Epithelial cell of proximal tubule (primary cell): ENCODE measurements at regions not wholly inside any gene's neighbourhood (a gene's known extent, or its start where the extent isn't known, plus 50 kb on each side); places are given as distances from the start of the nearest gene placed in this dataset.

ENCODE experiments used
- DNase-seq: peaks from one replicate; pipeline ENCODE4 v3.0.0-alpha.2; 2011; ENCODE audit warnings: low read depth
- H3K4me3 ChIP-seq: 2 replicates; pipeline ENCODE4 v1.5.1; 2011; ENCODE audit warnings: low read depth, mild to moderate bottlenecking, low read length
- TF ChIP-seq, protein P1 (sequence below): conservative IDR thresholded peaks from 2 replicates; pipeline ENCODE4 v1.5.1; 2012; ENCODE audit warnings: low read depth, mild to moderate bottlenecking, low read length

DNA sequence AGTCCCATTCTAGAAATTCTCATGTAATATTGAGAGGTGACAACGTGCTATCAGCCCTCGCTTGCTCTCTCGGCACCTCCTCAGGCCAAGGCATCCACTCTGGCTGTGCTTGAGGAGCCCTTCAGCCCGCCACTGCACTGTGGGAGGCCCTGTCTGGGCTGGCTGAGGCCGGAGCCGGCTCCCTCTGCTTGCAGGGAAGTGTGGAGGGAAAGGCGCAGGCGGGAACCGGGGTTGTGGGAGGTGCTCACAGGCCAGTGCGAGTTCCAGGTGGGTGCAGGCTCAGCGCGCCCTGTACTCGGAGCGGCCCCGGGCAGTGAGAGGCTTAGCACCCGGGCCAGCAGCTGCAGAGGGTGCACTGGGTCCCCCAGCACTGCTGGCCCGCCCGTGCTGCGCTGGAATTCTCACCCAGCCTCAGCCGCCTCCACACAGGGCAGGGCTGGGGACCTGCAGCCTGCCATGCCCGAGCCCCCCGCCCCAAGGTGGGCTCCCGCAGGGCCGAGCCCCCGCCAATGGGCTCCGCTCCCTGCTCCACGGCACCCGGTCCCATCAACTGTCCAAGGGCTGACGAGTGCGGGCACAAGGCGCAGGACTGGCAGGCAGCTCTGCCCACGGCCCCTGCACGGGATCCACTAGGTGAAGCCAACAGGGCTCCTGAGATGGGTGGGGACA, 1680.6 kb upstream of the LRRTM1 start:
- no peak overlapping the region for H3K4me3 ChIP-seq
- TF ChIP-seq, protein P1, sequence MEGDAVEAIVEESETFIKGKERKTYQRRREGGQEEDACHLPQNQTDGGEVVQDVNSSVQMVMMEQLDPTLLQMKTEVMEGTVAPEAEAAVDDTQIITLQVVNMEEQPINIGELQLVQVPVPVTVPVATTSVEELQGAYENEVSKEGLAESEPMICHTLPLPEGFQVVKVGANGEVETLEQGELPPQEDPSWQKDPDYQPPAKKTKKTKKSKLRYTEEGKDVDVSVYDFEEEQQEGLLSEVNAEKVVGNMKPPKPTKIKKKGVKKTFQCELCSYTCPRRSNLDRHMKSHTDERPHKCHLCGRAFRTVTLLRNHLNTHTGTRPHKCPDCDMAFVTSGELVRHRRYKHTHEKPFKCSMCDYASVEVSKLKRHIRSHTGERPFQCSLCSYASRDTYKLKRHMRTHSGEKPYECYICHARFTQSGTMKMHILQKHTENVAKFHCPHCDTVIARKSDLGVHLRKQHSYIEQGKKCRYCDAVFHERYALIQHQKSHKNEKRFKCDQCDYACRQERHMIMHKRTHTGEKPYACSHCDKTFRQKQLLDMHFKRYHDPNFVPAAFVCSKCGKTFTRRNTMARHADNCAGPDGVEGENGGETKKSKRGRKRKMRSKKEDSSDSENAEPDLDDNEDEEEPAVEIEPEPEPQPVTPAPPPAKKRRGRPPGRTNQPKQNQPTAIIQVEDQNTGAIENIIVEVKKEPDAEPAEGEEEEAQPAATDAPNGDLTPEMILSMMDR: no peak
- no peak for DNase-seq

DNA sequence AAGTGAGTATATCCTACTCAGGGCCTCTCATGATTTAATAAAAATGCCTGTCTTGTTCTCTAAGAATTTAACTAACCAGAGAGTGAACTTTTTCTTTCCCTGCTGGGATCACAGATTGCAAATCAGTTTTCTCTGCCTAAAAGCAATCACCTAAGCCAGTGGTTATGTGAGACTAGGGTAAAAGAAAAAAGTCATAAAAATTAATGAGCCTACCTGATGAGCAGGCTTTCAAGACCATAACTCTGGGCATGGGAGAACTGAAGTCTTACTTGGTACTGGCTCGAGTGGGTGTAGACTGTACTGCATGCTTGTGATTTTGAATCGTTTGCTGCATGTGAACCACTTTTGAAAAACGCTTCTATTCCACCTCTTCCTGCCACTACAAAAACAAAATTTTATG, 1677.0 kb upstream of the LRRTM1 start:
- TF ChIP-seq, protein P1: no peak

DNA sequence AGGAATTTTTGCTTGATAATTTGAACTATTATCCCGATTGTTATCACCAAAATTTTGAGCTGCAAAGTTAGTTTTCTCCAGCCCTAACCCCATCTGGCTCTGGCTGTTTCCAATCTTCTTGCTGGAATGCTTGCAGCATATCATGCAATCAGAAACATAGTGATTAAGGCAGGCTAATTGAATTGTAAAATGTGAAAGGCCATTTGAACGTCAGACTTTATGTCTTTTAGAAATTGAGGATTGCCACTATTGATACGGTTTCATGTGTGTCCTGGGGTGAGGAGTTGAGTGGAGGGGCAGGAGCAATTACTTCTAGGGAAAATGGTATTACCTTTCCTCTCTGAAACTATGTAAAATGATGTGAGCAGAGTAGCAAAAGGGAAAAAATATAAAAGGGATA, 1674.5 kb upstream of the LRRTM1 start:
- no peak overlapping the region for H3K4me3 ChIP-seq
- DNase-seq: no peak
- TF ChIP-seq, protein P1: no peak

More for the DNA sequence above, 1677.0 kb upstream of the LRRTM1 start:
- peak; percentile 6 for DNase-seq
- H3K4me3 ChIP-seq: no peak overlapping the region

DNA sequence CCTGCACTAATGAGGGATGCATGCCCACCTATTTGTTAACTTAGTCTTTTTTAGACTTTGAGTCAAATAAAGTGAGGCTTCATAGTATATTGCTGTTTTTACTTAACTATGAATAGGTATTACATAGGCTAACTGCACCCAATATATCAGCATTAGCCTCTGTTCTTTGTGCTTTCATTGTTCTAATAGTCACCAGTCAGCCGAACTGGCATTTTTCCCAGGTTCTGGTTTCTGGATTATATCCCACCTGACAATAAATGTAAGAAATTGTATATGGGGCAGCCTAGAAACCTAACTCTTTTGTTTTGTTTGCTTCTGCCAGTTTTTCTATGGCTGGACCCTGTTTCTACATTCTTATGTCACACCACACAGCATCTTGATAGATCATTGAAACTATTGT, 1672.4 kb upstream of the LRRTM1 start:
- H3K4me3 ChIP-seq: no peak overlapping the region
- TF ChIP-seq, protein P1: no peak
- DNase-seq: no peak

DNA sequence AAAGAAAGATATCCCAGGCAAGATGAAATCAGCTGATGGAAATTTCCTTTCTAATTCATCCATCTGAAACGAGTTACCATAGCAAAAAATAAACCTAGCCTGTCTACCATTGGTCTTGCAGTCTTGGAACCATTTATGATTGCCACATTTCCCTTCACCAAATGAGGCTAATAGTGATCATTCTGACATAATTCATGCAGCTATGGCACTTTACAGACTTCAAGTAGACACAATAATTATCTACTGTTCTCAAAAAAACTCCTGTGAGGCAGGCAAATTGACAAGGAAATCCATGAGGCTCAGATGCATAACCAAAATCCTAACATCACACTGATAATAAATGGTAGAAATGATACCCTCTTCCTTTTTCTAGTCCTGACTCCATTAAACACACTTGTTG, 1669.7 kb upstream of the LRRTM1 start:
- no peak overlapping the region for H3K4me3 ChIP-seq
- TF ChIP-seq, protein P1: no peak
- no peak for DNase-seq

DNA sequence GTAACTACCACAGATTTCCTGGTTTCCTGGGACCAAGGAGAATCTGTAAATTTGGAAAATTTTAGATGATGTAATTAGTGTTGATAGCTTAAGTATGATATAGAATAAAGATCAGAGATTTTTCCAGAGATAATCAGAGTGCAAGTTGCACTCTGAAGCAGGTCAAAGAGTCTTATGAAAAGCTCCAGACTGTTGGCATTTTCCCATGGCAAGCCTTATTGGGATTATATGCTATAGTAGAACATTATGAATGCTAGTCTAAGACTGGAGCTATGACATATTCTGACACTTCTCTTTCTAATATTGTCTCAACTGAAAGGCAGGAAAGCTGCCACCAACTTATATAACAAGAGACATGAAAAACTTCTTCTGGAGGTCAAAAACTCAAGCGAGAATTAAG, 1638.3 kb upstream of the LRRTM1 start:
- no peak for DNase-seq
- TF ChIP-seq, protein P1: no peak
- H3K4me3 ChIP-seq: no peak overlapping the region

DNA sequence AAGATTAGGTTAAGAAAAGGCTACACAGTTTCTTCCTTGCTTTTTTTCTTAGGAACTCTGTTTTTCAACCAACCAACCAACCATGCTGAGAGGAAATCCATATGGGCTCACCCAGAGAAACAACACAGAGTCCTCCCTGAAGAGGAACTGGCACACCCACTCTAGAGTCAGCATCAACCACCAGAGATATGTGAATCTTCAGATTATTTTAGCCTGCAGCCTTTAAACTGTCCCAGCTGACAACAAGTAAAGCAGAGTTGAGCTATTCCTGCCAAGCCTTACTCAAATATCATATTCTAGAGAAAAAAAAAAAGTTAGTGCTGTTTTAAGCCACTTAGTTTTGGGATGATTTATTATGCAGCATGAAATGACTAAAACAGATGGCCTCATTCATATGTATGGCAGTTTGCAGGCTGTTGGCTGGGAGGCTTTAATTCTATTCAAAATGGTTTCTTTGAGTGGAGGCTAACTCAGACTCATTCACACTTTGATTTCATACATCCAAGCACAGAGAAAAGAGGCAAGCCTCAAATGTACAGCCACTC, 1637.7 kb upstream of the LRRTM1 start:
- no peak for DNase-seq
- TF ChIP-seq, protein P1: no peak
- no peak overlapping the region for H3K4me3 ChIP-seq
